ENCODE measurements at regions not wholly inside any gene's neighbourhood (a gene's known extent, or its start where the extent isn't known, plus 50 kb on each side); places are given as distances from the start of the nearest gene placed in this dataset.

DNA sequence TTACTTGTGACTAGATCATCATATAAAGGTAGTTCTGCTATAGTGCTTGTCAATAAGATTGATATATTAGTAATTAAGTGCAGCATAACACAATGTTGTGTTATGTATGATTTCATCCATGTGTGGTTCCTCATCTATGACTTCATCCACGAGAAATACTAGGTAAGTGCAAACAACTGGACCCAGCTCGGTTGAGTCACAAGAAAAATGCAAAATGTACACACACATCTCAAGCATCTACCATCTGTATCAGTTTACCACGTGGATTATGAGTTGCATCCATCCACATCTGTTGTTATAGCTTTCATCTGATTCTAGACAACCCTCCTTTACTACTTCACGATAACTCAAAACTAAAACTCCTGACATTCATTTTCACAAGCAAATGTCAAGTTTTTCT, 517.0 kb upstream of the CITED2 start:
- intact Hi-C loops (cut with DNase I; ENCODE audit: low total_unique reads): no loop called here
- Histone ChIP-seq H3K27me3 (no peaks in the 10 kb centered on the region), H3K9me3 (no peaks in the 10 kb centered on the region), H3K27ac (no peak overlapping the region), H3K4me1 (no peaks in the 10 kb centered on the region), H3K4me3 (no peak overlapping the region), H3K36me3 (no peaks in the 10 kb centered on the region)
- in situ Hi-C loops (cut with MboI; ENCODE audit: low sequenced_read_pairs in 4 of 4): no loop called here
- ATAC-seq (no peak), DNase-seq (no peak)
- TF ChIP-seq POLR2A (IDR thresholded peaks at IDR 0.05) (no peak), CTCF (IDR thresholded peaks at IDR 0.05 in 4 of 5, conservative IDR thresholded peaks at IDR 0.05 in 1 of 5) (no peak)

- ATAC-seq (no peak), DNase-seq (no peak)
- no peak overlapping the region for H3K4me3 ChIP-seq
- no peak for TF ChIP-seq POLR2A (IDR thresholded peaks at IDR 0.05)
- TF ChIP-seq CTCF (IDR thresholded peaks at IDR 0.05 in 4 of 5, conservative IDR thresholded peaks at IDR 0.05 in 1 of 5): no peak
- intact Hi-C loops (cut with DNase I; ENCODE audit: low total_unique reads): no loop called here
- in situ Hi-C loops (cut with MboI; ENCODE audit: low sequenced_read_pairs in 4 of 4): no loop called here
- no peak overlapping the region for H3K27ac ChIP-seq
- H3K4me1 ChIP-seq: peaks cover 3 to 7% of the 10 kb centered on the region in 2 donors
- H3K27me3 ChIP-seq: no peaks in the 10 kb centered on the region
- H3K9me3 ChIP-seq: no peaks in the 10 kb centered on the region
- no peaks in the 10 kb centered on the region for H3K36me3 ChIP-seq
Observed at GRCh38 chr6:139888681-139889122, 514.3 kb upstream of the CITED2 start.

GRCh38 chr6:139887275-139887674, 512.8 kb upstream of the CITED2 start:
- no peak for TF ChIP-seq CTCF (IDR thresholded peaks at IDR 0.05 in 4 of 5, conservative IDR thresholded peaks at IDR 0.05 in 1 of 5)
- TF ChIP-seq POLR2A (IDR thresholded peaks at IDR 0.05): no peak
- intact Hi-C loops (cut with DNase I; ENCODE audit: low total_unique reads) (no loop called here), in situ Hi-C loops (cut with MboI; ENCODE audit: low sequenced_read_pairs in 4 of 4) (no loop called here)
- no peaks in the 10 kb centered on the region for H3K9me3 ChIP-seq
- no peaks in the 10 kb centered on the region for H3K36me3 ChIP-seq
- H3K4me3 ChIP-seq: no peak overlapping the region
- no peak for ATAC-seq
- H3K27ac ChIP-seq: no peak overlapping the region
- no peaks in the 10 kb centered on the region for H3K27me3 ChIP-seq
- no peak for DNase-seq
- peaks cover 17 to 21% of the 10 kb centered on the region in 2 donors for H3K4me1 ChIP-seq

DNA sequence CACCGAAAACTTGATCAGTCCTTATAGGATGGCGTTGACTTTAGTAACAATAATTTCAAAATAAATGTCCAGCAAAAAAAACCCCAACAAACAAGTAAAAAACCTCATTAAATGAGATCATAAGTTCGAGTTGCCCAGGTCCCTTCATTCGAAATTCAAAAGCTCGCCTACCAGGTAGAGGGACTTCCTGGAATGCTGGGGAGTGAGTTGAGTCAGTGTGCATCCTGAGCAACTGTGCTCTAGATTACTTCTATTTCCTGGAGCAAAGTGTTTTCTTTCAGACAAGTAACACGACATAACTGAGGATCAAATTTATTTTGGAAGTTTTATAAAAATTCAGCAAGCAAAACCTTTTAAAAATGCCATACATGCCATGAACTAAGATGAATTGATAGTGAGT, 511.9 kb upstream of the CITED2 start:
- H3K27ac ChIP-seq: no peak overlapping the region
- H3K27me3 ChIP-seq: no peaks in the 10 kb centered on the region
- TF ChIP-seq CTCF (IDR thresholded peaks at IDR 0.05 in 4 of 5, conservative IDR thresholded peaks at IDR 0.05 in 1 of 5) (no peak), POLR2A (IDR thresholded peaks at IDR 0.05) (no peak)
- no peak overlapping the region for H3K4me3 ChIP-seq
- no peaks in the 10 kb centered on the region for H3K36me3 ChIP-seq
- H3K4me1 ChIP-seq: peaks cover 21 to 27% of the 10 kb centered on the region in 2 donors
- no peaks in the 10 kb centered on the region for H3K9me3 ChIP-seq
- DNase-seq (no peak), ATAC-seq (no peak)
- in situ Hi-C loops (cut with MboI; ENCODE audit: low sequenced_read_pairs in 4 of 4) (no loop called here), intact Hi-C loops (cut with DNase I; ENCODE audit: low total_unique reads) (no loop called here)

GRCh38 chr6:139885909-139886308, 511.5 kb upstream of the CITED2 start:
- DNase-seq (no peak), ATAC-seq (no peak)
- Histone ChIP-seq H3K27me3 (no peaks in the 10 kb centered on the region), H3K27ac (no peak overlapping the region), H3K36me3 (no peaks in the 10 kb centered on the region), H3K9me3 (no peaks in the 10 kb centered on the region), H3K4me3 (no peak overlapping the region), H3K4me1 (peaks cover 21 to 27% of the 10 kb centered on the region in 2 donors)
- in situ Hi-C loops (cut with MboI; ENCODE audit: low sequenced_read_pairs in 4 of 4): no loop called here
- intact Hi-C loops (cut with DNase I; ENCODE audit: low total_unique reads): no loop called here
- TF ChIP-seq CTCF (IDR thresholded peaks at IDR 0.05 in 4 of 5, conservative IDR thresholded peaks at IDR 0.05 in 1 of 5) (no peak), POLR2A (IDR thresholded peaks at IDR 0.05) (no peak)
